GM21619 (cell line): ENCODE measurements at regions not wholly inside any gene's neighbourhood (a gene's known extent, or its start where the extent isn't known, plus 50 kb on each side); places are given as distances from the start of the nearest gene placed in this dataset.

Experiments
- ATAC-seq: cut with Tn5 transposase; IDR thresholded peaks from one replicate; pipeline ENCODE4 v1.9.1; 2021; ENCODE audit not compliant: unreplicated experiment

DNA sequence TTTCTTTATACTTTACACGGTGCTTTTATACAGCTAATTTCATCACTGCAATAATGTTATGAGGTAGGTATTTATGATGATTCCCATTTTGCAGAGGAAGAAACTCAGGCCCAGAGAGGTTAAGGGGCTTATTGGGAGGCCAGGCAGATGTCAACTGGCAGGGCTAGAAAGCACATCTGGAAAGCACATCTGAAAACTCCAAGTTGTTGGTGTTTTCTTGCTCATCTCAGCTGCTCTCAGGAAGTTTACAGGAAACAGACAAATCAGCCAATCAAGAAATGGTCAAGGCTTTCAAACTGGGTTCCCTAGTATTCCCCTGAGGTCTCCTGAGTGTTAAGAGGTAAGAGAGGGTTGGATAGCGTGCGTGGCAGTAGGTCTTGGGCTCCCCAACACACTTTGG lies 124.1 kb upstream of the MED13L start:
- no peak for ATAC-seq

DNA sequence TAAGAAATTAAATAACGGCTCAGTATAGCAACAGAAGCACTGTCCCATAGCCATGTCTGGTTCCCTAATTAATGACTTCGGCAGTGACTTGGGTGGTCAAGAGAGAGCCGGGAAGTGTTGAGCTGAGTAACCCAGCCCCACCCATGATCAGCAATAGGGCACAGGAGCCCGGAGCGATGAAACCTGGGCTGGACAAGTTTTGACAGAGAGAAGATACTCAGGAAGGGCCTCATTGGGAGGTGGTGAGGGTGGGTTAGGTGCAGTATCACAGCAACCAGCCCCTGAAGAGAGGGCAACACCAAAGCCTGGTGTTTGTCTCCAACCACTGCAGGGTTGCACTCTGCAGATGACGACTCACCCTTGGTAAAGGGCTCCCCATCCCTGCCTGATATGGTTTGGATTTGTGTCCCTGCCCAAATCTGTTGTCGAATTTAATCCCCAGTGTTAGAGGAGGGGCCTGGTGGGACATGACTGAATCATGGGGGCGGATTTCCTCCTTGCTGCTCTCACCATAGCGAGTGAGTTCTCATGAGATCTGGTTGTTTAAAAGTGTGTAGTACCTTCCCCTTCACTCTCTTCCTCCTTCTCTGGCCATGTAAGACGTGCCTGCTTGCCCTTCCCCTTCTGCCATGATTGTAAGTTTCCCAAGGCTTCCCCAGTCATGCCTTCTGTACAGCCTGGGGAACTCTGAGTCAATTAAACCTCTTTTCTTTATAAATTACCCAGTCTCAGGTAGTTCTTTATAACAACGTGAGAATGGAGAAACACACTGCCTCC lies 124.9 kb upstream of the MED13L start:
- no peak for ATAC-seq

GRCh38 chr12:116403546-116403945 lies 126.1 kb upstream of the MED13L start:
- no peak for ATAC-seq

- no peak for ATAC-seq
Observed at GRCh38 chr12:116404247-116404646, 126.8 kb upstream of the MED13L start.

DNA sequence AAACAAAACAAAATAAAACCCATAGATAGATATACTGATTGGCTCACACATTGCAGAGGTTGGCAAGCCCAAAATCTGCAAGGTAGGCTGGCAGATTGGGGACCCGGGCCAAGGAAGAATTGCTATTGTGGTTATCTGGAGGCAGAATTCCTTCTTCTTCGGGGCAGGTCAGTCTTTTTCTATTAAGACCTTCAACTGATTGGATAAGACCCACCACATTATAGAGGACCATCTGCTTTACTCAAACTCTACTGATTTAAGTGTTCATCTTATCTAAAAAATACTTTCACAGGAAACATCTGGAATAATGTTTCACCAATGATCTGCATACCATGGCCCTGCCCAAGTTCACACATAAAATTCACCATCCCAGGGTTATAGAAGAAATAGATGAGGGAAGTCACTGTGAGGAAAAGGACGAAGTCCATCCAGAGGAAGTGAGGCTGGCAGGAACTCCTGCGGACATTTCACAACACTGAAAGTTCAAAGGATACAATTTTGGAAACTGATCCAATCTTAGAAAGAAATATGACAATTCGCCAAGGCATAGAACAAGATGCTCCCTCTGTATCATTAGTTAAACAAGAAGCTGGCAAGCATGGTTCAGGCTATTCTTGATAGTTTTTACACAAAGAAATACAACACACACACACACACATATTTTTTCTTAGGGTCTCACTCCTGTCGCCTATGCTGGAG lies 127.6 kb upstream of the MED13L start:
- ATAC-seq: no peak

- ATAC-seq: no peak
Observed at GRCh38 chr12:116406529-116406928, 129.0 kb upstream of the MED13L start.

DNA sequence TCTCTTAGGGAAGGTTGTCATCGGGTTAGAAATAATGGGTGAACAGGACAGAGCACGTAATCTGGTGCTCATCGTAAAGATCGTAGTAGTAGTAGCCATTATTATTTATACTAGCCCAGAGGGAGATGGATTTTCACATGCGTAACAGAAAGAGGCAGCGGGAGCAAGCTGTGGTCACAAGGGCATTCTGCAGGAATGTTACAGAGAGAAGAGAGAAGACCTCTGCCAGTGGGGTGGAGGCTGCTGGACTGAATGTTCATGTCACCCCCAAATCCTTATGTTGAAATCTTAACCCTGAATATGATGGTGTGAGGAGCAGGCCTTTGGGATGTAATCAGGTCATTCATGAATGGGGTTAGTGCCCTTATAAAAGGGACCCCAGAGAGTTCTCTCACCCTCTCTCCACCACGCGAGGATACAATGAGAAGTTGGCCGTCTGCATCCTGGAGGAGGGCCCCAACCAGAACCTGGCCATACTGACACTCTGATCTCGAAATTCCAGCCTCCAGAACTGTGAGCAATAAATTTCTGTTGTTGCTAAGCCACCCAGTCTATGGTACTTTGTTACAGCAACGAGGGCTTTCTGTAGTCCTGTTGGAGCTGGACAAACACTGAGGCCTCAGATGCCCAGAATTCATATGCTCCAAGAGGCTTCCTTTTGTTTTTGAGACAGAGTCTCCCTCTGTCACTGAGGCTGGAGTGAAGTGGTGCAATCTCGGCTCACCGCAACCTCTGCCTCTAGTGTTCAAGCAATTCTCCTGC lies 131.2 kb upstream of the MED13L start:
- no peak for ATAC-seq

GRCh38 chr12:116411977-116412376 lies 134.5 kb upstream of the MED13L start:
- no peak for ATAC-seq

GRCh38 chr12:116414891-116415290 lies 137.4 kb upstream of the MED13L start:
- ATAC-seq: no peak

- ATAC-seq: no peak
Observed at GRCh38 chr12:116415408-116416108, 138.1 kb upstream of the MED13L start.

GRCh38 chr12:116416166-116416565 lies 138.7 kb upstream of the MED13L start:
- no peak for ATAC-seq

GRCh38 chr12:116418551-116418950 lies 140.6 kb upstream of the MAP1LC3B2 start:
- no peak for ATAC-seq

DNA sequence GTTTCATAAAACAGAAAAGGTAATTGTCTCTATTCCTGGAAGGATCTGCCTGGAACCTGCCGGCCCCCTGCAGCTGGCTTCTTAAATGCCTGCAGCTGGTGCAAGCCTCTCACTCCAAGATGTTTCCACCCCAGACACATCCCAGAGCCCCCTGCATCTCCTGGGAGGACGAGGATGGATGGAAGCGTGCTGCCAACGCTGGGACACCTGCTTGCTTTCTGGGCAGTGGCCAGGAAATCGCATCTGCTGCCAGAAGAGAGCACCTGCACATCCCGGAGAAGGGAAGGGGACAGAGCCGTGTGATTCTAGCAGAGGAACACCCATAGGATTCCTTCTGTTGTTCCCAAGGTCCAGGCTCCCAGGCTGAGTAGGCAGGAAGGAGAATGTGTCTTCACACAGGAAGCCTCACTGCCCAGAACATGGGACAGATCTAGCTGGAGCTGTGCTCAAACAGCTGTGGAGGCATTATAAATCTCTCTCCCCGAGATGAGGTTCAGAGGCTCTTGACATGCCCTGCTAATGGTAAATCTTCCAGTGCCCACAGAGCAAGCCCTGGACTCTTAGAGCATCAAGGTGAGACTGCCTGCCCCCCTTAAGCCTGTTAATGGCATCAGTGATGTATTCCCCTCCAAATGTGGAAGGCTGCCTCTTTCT lies 138.8 kb upstream of the MAP1LC3B2 start:
- no peak for ATAC-seq

- ATAC-seq: no peak
Observed at GRCh38 chr12:116421785-116422538, 137.2 kb upstream of the MAP1LC3B2 start.

DNA sequence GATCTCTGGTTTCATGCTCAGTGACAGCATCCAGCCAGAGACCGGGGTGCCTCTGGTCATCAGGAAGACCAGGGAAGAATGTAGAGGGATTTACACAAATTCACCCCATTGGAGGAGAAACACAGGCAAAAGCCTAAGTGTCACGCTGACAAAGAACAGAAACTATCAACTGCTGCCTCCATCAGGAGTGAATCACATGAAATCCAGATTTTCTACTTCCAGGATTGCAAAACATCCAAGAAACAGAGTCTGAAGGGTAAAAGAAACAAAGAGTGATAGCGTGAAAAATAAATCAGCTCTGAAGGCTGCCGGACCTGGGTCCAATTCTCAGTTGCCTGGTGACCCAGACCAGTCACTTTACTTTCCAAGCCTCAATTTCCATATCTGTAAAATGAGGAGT lies 136.1 kb upstream of the MAP1LC3B2 start:
- no peak for ATAC-seq

- ATAC-seq: no peak
Observed at GRCh38 chr12:116425256-116426193, 133.7 kb upstream of the MAP1LC3B2 start.

DNA sequence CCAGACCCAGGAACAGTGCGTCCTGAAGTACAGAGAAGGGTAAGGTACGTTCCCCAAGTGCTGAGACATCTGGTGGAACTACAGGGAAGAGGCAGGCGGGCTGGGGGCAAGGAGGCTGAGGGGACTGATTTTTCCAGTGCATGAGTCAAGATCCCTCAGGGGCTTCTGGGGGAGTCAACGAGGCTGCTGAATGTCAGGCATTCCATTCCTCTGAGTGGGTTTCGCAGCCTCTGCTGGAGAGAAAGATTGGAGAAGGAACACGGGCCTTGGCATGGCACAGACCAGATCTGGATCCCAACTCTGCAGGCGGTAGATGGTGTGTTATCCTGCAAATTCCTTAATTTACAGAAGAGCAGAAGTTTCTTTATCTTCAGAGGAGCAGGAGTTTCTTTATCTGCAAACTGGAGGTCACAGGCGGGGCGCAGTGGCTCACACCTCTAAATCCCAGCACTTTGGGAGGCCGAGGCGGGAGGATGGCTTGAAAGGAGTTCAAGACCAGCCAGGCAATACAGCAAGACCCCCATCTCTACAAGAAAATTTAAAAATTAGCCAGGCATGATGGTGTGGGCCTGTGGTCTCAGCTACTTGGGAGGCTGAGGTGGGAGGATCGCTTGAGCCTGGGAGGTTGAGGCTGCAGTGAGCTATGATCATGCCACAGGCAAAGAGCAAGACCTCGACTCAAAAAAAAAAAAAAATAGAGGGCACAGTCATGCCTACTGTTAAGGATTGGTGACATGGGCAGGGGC lies 132.6 kb upstream of the MAP1LC3B2 start:
- no peak for ATAC-seq
